Kidney tubule cell (primary cell): ENCODE measurements at regions not wholly inside any gene's neighbourhood (a gene's known extent, or its start where the extent isn't known, plus 50 kb on each side); places are given as distances from the start of the nearest gene placed in this dataset.

Source experiments
- DNase-seq: peaks from one replicate; pipeline ENCODE4 v3.0.0-alpha.2; 2018; ENCODE audit warnings: low spot score

DNA sequence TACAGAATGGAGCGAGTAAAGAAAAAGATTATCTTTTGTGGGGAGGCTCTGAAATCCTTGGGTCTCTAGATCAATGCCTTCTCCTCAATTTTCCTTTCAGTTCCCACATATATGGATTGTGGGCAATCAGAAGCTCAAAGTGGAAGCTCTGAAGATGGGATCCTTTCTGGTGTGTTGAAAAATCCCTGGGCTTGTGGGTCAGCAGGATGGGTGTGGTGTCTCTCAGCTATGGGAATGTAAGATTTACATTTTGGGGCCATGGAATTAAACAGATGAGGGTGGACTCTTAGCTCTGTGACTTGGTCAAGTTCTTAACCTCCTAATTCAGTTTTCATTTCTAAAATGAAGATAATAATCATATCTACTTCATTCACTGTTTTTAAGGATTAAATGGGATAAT, 231.9 kb upstream of the CA10 start:
- no peak for DNase-seq

DNA sequence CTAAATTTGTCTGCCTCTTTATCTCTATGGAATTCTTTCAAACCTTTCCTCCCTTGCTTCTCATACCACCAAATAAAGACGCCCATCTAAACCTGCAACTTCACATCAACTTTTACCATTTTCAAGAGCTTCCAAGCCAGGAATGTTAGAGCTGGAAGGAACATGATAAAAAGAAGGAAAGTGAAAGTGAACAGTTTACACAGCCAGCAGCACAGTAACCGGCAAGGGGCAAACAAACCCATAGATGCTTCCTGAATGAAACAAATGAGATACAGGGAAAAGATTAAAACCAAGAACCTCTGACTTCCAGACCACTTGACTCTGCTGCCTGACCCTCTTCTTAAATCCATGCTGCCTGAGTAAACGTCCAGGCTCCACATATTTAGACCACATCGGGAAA, 231.1 kb upstream of the CA10 start:
- DNase-seq: no peak

DNA sequence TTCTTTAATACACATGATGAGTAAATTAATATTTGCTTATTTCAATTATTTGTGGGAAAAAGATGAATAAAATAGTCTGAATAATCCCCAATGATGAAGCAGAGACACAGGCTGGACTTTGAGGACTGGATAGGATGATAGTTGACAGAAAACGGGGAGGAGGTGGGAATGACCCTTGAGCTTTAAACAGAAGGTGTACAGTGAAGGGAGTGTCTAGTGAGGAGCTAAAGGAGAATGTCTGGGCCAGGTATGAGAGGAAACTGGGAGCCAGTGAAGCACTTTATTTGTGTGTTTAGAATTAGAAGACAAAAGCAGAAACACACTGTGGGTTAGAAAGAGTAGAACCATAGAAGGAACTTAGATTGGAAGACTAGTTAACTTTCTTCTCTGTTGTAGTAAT, 230.4 kb upstream of the CA10 start:
- DNase-seq: no peak

DNA sequence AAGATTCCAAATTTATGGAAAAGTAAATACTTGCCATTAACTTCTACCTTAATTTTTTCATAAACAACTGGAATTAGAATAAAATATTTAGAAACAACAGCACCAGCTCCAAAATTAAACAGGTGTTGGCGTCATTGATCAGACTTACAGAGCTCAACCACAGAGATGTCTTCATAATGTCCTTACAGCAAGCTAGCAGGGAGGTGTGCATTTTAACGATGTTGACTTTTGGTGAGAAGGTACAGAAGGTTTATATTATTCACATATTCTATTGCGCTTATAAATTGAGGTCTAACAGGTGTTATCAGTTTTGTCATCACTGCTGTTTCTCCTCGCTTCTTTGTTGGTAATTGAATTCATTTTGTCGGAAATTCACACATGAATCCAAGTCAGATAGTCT, 226.2 kb upstream of the CA10 start:
- no peak for DNase-seq

DNA sequence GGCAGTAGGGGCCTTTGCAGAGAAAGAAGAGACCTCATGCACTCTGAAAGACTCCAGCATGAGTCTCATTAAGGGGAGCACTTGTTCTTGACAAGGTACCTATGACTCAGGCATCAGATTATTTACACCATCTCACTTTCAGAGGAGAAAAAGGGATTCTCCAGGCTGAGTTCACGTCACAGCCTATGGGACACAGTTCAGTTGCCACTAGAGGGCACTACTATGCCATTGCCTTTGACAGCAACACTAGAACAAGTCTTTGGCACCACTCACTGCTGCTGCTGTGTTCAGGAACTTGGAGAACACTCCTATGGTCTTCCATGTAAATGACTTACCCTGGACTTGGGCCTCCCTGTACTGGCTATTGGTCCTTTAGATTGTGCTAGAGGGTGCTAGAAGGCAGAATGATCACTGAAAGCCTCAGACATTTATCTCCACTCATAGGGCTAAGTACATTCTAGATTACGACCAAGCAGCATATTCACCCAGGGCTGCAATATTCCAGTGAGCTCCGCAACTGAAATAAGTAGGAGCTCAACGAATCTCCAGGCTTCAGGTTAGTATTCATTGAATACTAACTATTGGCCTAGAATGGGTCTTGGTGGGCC, 225.1 kb upstream of the CA10 start:
- peak; percentile 78 for DNase-seq

DNA sequence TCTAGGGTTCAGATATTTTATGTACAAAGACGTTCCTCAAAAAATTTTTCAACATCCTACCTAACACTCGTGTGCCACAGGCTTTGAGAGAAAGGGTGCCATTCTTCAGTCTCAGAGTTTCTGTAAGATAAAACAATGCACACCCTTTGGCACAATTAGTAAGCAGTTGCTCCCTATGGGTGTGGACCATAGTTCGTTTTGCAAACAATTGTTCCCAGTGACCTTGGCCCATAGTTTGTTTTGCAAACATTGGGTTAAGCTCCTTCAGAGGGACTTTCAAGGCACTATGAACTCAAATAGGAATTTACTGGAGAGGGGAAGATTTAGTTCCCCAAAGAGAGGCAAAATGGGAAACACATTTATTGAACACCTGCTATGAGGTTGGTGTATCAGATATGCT, 220.3 kb upstream of the CA10 start:
- no peak for DNase-seq

DNA sequence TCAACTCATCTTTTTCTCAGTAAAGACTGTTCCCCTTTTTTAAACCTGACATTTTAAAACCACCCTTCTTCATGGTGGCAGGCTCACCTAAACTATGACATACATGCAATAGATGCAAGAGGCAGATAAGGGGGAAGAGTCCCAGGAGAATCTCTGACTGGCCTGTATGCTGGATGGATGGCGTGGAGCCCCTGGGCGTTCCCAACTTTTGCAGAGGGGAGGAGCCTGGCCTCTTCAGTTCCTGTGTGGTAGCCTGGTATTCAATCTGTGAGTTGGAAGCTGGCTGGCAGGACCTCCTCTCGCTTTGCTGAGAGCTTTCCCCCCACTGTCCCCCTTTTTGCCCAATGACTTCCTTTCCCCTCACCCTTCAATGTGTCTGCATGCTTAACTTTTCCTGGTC, 217.6 kb upstream of the CA10 start:
- DNase-seq: no peak

DNA sequence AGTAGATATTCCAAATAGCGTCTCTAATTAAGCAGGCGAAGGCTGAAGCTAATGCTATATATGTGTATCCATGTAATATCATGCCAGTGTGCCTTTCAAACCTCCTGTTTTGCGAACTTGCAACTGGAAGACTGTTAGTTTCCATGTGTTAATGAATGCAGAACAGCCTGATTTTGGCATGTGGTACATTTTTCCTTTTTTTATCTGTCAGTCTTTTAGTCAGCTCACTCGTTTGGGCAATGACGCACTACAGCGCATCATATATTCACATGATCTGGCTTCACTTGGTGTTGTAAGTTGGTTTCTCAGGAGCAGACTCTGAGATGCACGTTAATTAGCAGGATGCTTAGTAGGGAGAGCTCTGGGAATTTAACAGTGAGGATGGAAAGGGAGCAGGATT, 210.4 kb upstream of the CA10 start:
- no peak for DNase-seq

DNA sequence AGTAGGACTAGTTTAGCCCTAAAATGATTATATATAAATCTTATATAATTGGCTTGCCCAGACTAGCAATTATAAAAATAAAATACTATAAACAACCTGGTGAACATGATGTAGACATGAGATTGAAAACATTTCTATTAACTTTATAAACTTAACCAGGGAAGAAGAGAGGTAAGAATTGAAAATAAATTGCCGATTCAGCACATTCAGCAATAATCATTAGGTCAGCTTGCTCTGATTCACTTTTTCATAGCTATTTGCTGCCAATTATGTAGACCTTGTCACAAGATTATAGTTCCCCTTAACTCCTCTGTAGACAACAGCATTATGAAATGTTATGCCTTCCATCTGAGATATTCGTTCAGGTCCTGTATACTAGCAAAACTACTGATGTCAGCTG, 199.3 kb upstream of the CA10 start:
- no peak for DNase-seq

DNA sequence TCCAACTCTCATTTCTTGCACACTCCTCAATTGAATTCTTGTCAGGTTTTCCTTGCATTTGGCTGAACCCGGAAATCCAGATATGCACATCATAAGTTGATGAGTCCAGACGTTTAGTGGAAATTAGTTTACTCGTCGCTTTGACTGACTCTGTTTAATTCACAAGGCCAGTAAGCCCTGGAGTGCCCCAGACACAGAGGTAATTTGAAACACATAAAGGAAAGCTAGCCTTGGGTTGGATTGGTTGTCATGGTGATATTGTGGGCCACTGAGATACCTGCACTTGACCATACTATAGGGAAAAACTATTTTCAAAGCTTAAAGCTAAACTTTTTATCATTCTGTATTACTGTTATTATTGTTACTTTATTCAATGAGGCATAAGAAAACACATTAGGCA, 178.3 kb upstream of the CA10 start:
- DNase-seq: no peak

DNA sequence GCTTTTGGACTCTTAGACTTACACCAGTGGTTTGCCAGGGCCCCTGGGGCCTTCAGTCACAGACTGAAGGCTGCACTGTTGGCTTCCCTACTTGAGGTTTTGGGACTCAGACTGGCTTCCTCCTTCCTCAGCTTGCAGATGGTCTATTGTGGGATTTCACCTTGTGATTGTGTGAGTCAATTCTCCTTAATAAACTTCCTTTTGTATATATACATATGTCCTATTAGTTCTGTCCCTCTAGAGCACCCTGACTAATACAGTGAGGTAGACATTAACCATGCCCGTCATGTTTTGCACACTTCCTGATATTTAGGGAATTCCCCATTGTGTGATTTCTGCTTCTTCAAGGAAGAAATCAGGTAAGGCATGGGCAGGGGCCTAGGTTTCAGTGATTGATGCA, 147.8 kb upstream of the CA10 start:
- DNase-seq: peak; percentile 93

DNA sequence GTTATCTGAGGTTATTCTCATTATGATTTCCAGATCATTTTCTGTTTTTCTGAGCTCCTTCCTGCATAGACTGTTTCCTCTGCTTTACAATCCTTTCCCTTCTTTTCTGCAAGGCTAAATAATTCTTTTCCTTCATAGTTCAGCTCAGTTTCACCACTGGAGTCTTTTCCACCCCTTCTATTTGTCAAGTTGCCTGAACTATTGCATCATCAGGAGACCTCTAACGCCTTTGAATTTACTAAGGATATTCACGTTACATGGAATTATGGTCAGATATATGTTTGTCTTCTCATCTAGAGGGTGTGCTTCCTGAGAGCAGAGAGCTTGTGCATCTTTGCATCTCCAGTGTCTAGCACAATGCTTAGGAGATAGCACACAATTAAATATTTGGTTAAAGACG, 140.4 kb upstream of the CA10 start:
- DNase-seq: no peak

DNA sequence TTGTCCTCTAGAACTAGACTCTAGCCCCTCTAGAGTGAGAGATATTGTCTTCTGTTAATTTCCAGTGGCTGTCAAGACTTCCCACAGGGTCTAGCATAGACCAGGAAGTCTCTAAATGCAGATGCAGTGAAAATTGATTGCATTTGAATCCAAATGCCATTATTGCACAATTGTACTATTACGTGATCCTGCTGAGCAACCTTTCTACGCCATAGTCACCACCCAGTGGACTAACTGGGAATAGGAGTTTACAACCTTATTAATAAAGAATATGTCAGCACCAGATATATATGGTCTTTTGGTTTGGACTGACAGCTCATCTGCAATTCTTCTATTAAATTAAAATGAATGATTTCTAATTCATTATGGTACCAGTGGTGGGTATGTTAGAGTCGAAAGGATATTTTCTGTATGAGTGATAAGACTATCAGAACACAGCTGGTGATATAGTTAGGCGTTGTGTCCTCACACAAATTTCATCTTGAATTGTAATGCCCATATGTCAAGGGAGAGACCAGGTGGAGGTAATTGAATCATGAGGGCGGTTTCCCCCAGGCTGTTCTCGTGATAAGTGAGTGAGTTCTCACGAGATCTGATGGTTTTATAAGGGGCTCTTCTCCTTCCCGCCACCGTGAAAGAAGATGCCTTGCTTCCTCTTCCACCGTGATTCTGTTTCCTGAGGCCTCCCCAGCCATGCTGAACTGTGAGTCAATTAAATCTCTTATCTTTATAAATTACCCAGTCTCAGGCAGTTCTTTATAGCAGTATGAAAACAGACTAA, 138.9 kb upstream of the CA10 start:
- DNase-seq: peak; percentile 7

DNA sequence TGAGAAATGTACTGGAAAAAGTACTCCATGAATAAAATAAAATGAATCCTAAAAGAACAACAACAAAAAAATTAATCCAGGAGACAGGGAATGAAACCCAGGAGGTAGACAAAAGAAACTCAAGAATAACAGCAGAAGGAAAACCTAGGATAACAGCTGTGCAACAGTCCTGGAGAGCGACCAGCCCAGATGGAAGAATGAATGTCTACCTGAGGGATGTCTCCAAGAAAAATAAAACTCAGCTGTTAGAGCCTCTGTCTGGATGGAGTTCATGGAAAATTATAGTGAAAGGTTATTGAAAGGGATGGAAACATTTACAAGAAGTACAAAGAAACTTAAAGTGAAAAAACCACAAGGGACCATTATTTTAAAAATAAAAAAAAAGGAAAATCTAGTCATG, 135.8 kb upstream of the CA10 start:
- no peak for DNase-seq

DNA sequence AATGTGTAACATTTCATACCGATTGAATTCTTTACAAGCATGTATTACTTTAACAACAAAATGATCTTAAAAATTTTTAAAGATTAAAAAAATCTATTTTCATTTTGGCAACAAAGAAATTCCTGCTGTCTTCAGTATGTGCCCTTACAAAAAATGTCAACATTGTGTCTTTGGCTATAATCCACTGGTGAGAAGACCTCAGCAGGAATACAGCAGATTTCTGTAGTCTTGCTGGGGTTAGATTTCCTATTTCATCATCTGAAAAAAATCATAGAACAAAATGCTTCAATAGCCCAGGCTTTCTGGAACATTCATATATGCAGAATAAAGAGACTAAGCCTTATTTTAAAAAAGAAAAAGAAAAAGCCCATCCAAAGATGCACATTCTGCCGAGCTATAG, 129.1 kb upstream of the CA10 start:
- DNase-seq: no peak

DNA sequence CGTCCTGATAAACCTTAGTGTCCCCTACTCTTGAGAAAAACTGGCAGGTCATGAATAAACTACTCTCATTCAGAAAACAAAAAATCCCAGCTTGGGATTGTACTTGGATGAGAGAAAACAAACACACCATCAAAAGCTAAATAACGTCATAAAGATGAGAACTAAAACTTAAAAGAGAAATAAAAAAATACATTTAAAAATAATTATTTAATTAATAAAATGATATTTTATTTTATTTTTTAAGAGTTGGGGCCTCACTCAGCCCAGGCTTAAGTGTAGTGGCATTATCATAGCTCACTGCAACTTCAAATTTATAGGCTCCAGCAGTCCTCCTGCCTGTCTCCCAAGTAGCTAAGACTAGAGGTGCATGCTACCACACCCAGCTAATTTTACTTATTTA, 125.4 kb upstream of the CA10 start:
- no peak for DNase-seq

DNA sequence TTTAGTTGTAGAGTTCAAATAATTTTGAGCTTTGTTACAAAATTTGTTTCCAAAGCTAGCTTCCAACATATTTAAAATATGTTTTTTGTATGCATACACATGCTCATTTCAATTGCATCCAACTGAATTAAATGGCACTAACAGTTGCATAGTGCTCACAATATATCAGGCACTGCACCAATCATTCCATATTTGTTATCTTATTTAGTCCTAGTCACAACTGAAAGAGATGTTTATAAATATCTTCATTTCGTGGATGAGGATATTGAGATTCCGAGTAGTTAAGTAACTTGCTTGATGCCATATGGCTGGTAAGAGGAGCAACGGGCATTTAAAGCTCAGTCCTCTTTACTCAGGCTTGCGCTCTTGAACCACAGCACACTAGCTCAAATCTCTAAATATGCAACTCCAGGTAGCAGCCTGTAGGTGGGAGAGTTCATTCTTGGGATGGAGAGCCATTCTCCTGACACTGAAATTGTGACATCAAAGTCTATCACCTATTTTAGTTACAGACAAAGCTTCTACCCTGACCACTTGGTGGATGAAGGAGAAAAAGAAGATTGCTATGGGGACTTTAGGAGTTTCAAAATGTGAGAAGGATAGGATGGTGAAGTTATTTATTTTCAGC, 118.0 kb upstream of the CA10 start:
- no peak for DNase-seq

DNA sequence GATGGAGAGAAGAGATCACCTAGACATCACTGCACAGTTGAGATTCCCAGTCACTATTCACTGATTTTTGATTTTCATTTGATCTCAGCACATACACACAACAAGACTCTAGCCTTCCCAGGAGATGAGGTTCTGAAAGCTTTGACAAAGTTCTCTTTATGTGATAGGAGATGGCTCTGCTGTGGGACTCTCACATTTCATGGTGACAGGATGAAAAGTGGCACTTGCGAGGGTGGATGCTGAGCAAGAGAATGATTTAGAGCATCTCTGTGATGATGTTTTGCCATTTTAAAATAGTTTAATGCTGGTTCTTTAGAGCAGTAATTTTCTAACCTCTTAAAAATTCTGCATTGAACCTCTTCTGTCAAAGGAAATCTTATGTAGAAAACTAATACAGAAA, 113.3 kb upstream of the CA10 start:
- DNase-seq: no peak

DNA sequence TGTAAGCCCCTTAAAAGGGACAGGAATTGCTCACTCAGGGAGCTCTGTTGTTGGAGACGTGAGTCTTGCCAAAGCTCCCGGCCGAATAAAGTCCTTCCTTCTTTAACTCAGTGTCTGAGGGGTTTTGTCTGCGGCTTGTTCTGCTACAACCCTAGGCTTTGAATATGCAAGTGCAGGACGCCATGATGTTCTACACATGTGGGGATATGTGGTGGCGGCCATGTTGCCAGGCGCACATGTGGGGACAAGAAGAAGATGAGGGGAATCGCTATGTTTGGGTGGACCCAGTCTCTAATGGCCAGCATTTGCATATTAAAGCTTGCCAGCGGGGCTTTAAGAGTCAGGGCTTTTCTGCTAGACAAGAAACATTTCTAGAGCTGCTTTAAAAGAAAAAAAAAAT, 96.8 kb upstream of the CA10 start:
- no peak for DNase-seq

DNA sequence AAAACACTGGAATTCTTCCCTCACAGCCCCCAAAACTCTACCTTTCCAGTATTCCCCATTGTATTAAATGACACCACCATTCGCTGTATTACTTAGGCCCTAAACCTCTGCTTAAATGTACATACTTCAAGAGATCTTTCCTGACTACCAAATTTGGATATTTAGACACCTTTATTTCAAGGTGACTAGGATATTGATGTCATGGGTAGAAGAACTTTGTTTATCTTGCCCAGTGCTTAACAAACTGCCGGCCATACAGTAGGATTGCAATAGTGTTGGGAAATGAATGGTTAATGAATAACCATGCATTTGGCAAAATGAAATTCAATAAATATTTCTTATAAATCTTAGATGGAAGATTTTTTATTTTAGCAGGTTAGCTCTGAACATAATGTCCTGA, 86.2 kb upstream of the CA10 start:
- DNase-seq: no peak

DNA sequence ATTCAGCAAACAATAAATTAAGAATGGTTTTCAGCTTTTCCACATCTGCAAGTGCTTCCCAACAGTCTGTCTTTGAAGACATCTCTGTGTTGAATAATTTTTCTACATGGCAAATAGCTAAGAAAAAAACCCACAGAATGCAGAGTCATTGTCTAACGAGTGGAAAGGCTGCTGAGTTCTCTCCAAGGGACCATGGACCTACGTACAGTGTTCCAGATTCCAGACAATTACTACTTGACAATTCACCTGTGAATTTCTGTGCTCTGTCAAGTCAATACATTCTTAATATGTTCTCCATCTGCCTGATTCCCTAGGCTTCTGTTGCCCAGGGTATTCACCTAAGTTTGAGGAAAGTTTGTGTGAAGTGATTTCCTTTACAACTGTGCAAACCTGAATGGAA, 83.8 kb upstream of the CA10 start:
- no peak for DNase-seq

DNA sequence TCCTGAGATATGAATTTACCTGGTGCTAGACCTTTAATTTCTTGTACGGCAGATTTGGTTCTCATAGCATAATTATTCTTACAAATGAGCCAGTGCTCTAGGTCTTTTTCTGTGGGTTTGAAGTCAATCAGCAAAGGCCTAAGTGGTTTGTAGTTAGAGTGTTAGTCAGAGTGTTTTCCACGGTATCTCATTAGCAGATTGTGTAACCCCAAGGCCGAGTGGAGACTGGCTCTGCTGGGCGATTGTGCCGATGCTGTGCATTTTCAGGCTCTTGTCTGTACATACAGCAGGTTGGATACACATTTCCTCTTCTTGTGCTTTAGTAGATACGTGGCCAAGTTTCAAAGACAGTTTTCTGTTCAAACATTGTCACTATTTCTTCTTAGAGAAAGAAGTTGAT, 78.6 kb upstream of the CA10 start:
- DNase-seq: no peak

DNA sequence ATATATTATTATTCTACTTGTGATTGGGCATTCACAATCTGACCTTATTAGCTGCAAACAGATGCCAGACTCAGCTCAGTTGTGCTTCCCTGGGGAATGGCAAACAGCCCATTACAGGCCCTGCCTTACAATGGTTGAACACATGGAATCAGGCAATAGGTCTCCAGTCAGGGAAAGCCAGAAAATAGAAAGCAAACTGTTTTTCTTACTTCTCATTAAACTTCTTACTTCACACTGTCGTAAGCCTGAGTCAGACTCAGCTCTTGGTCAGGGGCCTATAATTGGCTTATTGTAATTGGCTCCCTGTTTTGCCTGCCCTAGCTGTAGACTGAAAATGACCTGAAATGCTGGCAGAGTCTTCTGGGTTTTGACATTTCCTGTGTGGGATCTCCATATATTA, 77.0 kb upstream of the CA10 start:
- no peak for DNase-seq

DNA sequence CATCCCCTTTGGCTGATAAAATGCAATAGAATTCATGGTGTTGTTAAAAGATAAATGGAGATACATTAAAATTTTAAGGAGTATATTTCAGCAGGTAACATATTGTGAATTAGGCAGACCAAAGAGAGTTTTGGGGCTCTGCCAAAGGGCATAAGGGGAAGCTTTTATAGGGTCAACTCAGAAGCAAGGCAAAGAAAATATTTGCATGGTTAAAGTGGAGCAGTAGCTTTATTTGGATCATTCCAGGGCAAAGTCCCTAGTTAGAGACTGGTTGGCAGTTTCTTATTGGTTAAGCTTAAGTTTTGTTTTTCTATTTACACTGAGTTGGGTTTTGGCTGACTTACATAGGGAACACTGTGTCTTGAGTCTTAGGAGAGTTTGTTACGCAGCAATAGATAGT, 75.1 kb upstream of the CA10 start:
- no peak for DNase-seq
